Thyroid gland (tissue), 4 donors: ENCODE measurements at regions not wholly inside any gene's neighbourhood (a gene's known extent, or its start where the extent isn't known, plus 50 kb on each side); places are given as distances from the start of the nearest gene placed in this dataset.

ENCODE experiments used
- CTCF ChIP-seq, 6 experiments: fragments of 200-600 bp in 3 of 6; fragments of 450-650 bp in 3 of 6; sonication (generic) in 3 of 6; IDR thresholded peaks; one replicate each; pipeline ENCODE4 v1.5.1; 2016 to 2019; ENCODE audit warnings: antibody characterized with exemption in 6 of 6, mild to moderate bottlenecking in 2 of 6, inconsistent platforms in 1 of 6, moderate library complexity in 1 of 6
- POLR2A ChIP-seq, 2 donors: fragments of 450-650 bp; IDR thresholded peaks; one replicate each; pipeline ENCODE4 v1.6.1; 2017; ENCODE audit warnings: antibody characterized with exemption in 2 of 2, mild to moderate bottlenecking in 2 of 2, moderate library complexity in 1 of 2

DNA sequence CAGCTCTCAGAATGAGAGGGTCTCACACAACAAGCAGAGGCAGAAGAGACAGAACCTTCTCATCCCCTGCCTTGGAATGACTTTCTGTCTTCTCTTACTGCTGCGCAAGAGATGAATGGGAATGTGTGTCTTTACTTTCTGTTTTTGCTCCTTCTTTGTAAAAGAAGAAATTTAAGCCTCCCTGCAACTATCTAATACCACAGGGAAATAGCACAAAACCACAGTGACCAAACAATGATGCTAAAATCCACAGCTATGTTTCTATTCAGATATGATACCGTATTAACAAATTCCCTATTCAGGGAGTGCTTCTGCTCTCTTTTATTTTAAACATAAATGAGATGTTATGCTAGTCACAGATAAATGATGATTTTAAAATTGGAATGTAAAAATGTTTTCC lies 173.8 kb upstream of the RAI2 start:
- TF ChIP-seq CTCF (IDR thresholded peaks at IDR 0.05) = no peak
- TF ChIP-seq POLR2A (IDR thresholded peaks at IDR 0.05) = no peak
